Vagina (tissue), 2 donors: ENCODE measurements at regions not wholly inside any gene's neighbourhood (a gene's known extent, or its start where the extent isn't known, plus 50 kb on each side); places are given as distances from the start of the nearest gene placed in this dataset.

Experiments
- DNase-seq, 2 donors: peaks; one replicate each; pipeline ENCODE4 v3.0.0-alpha.2; 2017; ENCODE audit errors: extremely low spot score in 2 of 2
- H3K27ac ChIP-seq: fragments of 200-600 bp; sonication (generic); one replicate; pipeline ENCODE4 v1.5.1; 2019
- H3K27me3 ChIP-seq: fragments of 200-600 bp; sonication (generic); one replicate; pipeline ENCODE4 v1.5.1; 2019
- H3K36me3 ChIP-seq, 2 donors: fragments of 200-600 bp; sonication (generic); one replicate each; pipeline ENCODE4 v1.5.1; 2017 to 2019
- H3K4me1 ChIP-seq: fragments of 200-600 bp; sonication (generic); one replicate; pipeline ENCODE4 v1.5.1; 2019
- H3K4me3 ChIP-seq, 2 donors: fragments of 200-600 bp; sonication (generic); 1 replicate in 1 of 2; 2 replicates in 1 of 2; pipeline ENCODE4 v1.5.1; 2016 to 2019
- H3K9me3 ChIP-seq: fragments of 200-600 bp; sonication (generic); one replicate; pipeline ENCODE4 v1.5.1; 2019
- CTCF ChIP-seq, 3 experiments: fragments of 450-650 bp in 2 of 3; fragments of 200-600 bp in 1 of 3; sonication (generic) in 1 of 3; IDR thresholded peaks; one replicate each; pipeline ENCODE4 v1.5.1; 2017 to 2019; ENCODE audit warnings: antibody characterized with exemption in 3 of 3, mild to moderate bottlenecking in 2 of 3, moderate library complexity in 2 of 3
- POLR2A ChIP-seq, 2 donors: fragments of 450-650 bp; IDR thresholded peaks; one replicate each; pipeline ENCODE4 v1.6.1; 2017; ENCODE audit warnings: antibody characterized with exemption in 2 of 2, mild to moderate bottlenecking in 2 of 2, moderate library complexity in 2 of 2
- POLR2AphosphoS5 ChIP-seq, 2 donors: sonication (generic); formaldehyde crosslinking; IDR thresholded peaks; one replicate each; pipeline ENCODE4 v1.9.0; 2017; ENCODE audit warnings: antibody characterized with exemption in 2 of 2, mild to moderate bottlenecking in 2 of 2, low read depth in 1 of 2; ENCODE audit not compliant: insufficient read depth in 1 of 2
- intact Hi-C: fragments of 100-400 bp; cut with DNase I; formaldehyde crosslinking; loops from one replicate; pipeline ENCODE4 v1.15.1; 2023

- no peaks in the 10 kb centered on the region for H3K9me3 ChIP-seq
- H3K27ac ChIP-seq, result no peak overlapping the region
- no peaks in the 10 kb centered on the region for H3K36me3 ChIP-seq
- no peak for TF ChIP-seq CTCF (IDR thresholded peaks at IDR 0.05)
- peak in 1 of 2 donors; percentile 23 for TF ChIP-seq POLR2AphosphoS5 (IDR thresholded peaks at IDR 0.05; ENCODE audit: insufficient read depth in 1 of 2, low read depth in 1 of 2)
- H3K4me3 ChIP-seq, result no peak overlapping the region
- DNase-seq, result no peak
- intact Hi-C loops, result no loop called here
- H3K4me1 ChIP-seq, result peaks cover 13% of the 10 kb centered on the region
- no peaks in the 10 kb centered on the region for H3K27me3 ChIP-seq
Measured at GRCh38 chr6:33904050-33904746, 100.4 kb upstream of the MLN start.

GRCh38 chr6:33903579-33903978 lies 99.8 kb upstream of the MLN start:
- H3K4me3 ChIP-seq, result no peak overlapping the region
- DNase-seq, result no peak
- intact Hi-C loops, result no loop called here
- H3K9me3 ChIP-seq, result no peaks in the 10 kb centered on the region
- TF ChIP-seq CTCF (IDR thresholded peaks at IDR 0.05) (no peak), POLR2A (IDR thresholded peaks at IDR 0.05) (no peak), POLR2AphosphoS5 (IDR thresholded peaks at IDR 0.05; ENCODE audit: insufficient read depth in 1 of 2, low read depth in 1 of 2) (no peak)
- no peaks in the 10 kb centered on the region for H3K36me3 ChIP-seq
- H3K27ac ChIP-seq, result no peak overlapping the region
- H3K4me1 ChIP-seq, result peaks cover 13% of the 10 kb centered on the region
- H3K27me3 ChIP-seq, result no peaks in the 10 kb centered on the region

GRCh38 chr6:33902457-33902853 lies 98.7 kb upstream of the MLN start:
- H3K36me3 ChIP-seq, result no peaks in the 10 kb centered on the region
- no peak overlapping the region for H3K4me3 ChIP-seq
- intact Hi-C loops, result no loop called here
- H3K9me3 ChIP-seq, result no peaks in the 10 kb centered on the region
- no peaks in the 10 kb centered on the region for H3K27me3 ChIP-seq
- no peak for TF ChIP-seq CTCF (IDR thresholded peaks at IDR 0.05)
- TF ChIP-seq POLR2AphosphoS5 (IDR thresholded peaks at IDR 0.05; ENCODE audit: insufficient read depth in 1 of 2, low read depth in 1 of 2), result no peak
- no peak for TF ChIP-seq POLR2A (IDR thresholded peaks at IDR 0.05)
- peaks cover 24% of the 10 kb centered on the region for H3K4me1 ChIP-seq
- no peak overlapping the region for H3K27ac ChIP-seq
- DNase-seq, result no peak

GRCh38 chr6:33901822-33902456 lies 98.1 kb upstream of the MLN start:
- Histone ChIP-seq H3K4me3 (no peak overlapping the region), H3K9me3 (no peaks in the 10 kb centered on the region), H3K4me1 (peaks cover 29% of the 10 kb centered on the region), H3K36me3 (no peaks in the 10 kb centered on the region), H3K27me3 (no peaks in the 10 kb centered on the region), H3K27ac (no peak overlapping the region)
- no peak for DNase-seq
- TF ChIP-seq POLR2A (IDR thresholded peaks at IDR 0.05) (no peak), POLR2AphosphoS5 (IDR thresholded peaks at IDR 0.05; ENCODE audit: insufficient read depth in 1 of 2, low read depth in 1 of 2) (no peak), CTCF (IDR thresholded peaks at IDR 0.05) (no peak)
- intact Hi-C loops, result no loop called here

- intact Hi-C loops, result no loop called here
- H3K4me3 ChIP-seq, result no peak overlapping the region
- DNase-seq, result no peak
- no peaks in the 10 kb centered on the region for H3K27me3 ChIP-seq
- no peak overlapping the region for H3K27ac ChIP-seq
- no peaks in the 10 kb centered on the region for H3K36me3 ChIP-seq
- peaks cover 47% of the 10 kb centered on the region for H3K4me1 ChIP-seq
- no peak for TF ChIP-seq POLR2AphosphoS5 (IDR thresholded peaks at IDR 0.05; ENCODE audit: insufficient read depth in 1 of 2, low read depth in 1 of 2)
- TF ChIP-seq CTCF (IDR thresholded peaks at IDR 0.05), result no peak
- H3K9me3 ChIP-seq, result no peaks in the 10 kb centered on the region
Measured at GRCh38 chr6:33898771-33899170, 95.0 kb upstream of the MLN start.
